ENCODE measurements at regions not wholly inside any gene's neighbourhood (a gene's known extent, or its start where the extent isn't known, plus 50 kb on each side); places are given as distances from the start of the nearest gene placed in this dataset.

- DNase-seq: no peak
- no peak for ATAC-seq
- Histone ChIP-seq H3K4me1 (no peaks in the 10 kb centered on the region), H3K27ac (no peak overlapping the region), H3K4me3 (no peak overlapping the region), H3K9me3 (peaks cover 0 to 12% (median 0%) of the 10 kb centered on the region in 12 donors), H3K36me3 (no peaks in the 10 kb centered on the region), H3K27me3 (no peaks in the 10 kb centered on the region)
- whole genome bisulfite sequencing, 4 donors: 51 to 63% (median 52%) methylated on average over 2 of the region's 2 CpGs
- TF ChIP-seq, protein P1, sequence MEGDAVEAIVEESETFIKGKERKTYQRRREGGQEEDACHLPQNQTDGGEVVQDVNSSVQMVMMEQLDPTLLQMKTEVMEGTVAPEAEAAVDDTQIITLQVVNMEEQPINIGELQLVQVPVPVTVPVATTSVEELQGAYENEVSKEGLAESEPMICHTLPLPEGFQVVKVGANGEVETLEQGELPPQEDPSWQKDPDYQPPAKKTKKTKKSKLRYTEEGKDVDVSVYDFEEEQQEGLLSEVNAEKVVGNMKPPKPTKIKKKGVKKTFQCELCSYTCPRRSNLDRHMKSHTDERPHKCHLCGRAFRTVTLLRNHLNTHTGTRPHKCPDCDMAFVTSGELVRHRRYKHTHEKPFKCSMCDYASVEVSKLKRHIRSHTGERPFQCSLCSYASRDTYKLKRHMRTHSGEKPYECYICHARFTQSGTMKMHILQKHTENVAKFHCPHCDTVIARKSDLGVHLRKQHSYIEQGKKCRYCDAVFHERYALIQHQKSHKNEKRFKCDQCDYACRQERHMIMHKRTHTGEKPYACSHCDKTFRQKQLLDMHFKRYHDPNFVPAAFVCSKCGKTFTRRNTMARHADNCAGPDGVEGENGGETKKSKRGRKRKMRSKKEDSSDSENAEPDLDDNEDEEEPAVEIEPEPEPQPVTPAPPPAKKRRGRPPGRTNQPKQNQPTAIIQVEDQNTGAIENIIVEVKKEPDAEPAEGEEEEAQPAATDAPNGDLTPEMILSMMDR (IDR thresholded peaks at IDR 0.05): no peak
- TF ChIP-seq POLR2A (IDR thresholded peaks at IDR 0.05): no peak
- intact Hi-C loops (cut with DNase I): no loop called here
These were observed 1160.2 kb upstream of the ADGRL3 start for GRCh38 chr4:60039908-60040307.

GRCh38 chr4:60042231-60042652, 1157.9 kb upstream of the ADGRL3 start:
- ATAC-seq: peak in 1 of 4 donors; percentile 31
- intact Hi-C loops (cut with DNase I): no loop called here
- H3K9me3 ChIP-seq: peaks cover 0 to 12% (median 0%) of the 10 kb centered on the region in 12 donors

GRCh38 chr4:60042941-60043340, 1157.2 kb upstream of the ADGRL3 start:
- 55 to 70% (median 65%) methylated on average over 2 of the region's 2 CpGs for WGBS, 4 donors

More at GRCh38 chr4:60042231-60042652, 1157.9 kb upstream of the ADGRL3 start:
- peak in 1 of 5 donors; percentile 23 for DNase-seq
- Histone ChIP-seq H3K4me1 (no peaks in the 10 kb centered on the region), H3K36me3 (no peaks in the 10 kb centered on the region), H3K27ac (no peak overlapping the region), H3K27me3 (no peaks in the 10 kb centered on the region), H3K4me3 (no peak overlapping the region)
- 91 to 94% (median 93%) methylated on average over 5 to 15 of the region's 15 CpGs for WGBS, 4 donors
- TF ChIP-seq POLR2A (IDR thresholded peaks at IDR 0.05): no peak
- TF ChIP-seq, protein P1 (IDR thresholded peaks at IDR 0.05): no peak

DNA sequence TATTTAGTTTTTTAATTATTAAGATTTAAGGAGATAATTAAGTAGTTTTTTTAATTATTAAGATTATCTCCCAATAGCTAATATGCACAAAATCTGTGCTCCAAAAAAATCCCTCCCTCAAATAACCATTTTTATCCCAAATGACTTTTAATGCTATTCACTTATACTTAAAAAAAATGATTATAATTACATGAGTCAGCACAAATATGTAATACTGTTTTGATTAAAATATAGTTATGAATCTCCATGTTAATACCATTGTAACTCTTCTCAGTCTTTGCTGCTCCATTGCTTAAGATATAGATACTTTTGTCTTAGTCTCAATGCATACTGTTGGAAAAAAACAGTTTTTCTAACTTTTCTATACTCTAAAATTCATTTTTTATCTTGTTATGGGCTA, 1121.1 kb upstream of the ADGRL3 start:
- intact Hi-C loops (cut with DNase I): no loop called here
- no peaks in the 10 kb centered on the region for H3K4me1 ChIP-seq
- no peaks in the 10 kb centered on the region for H3K9me3 ChIP-seq
- DNase-seq (no peak), ATAC-seq (no peak)
- TF ChIP-seq POLR2A (IDR thresholded peaks at IDR 0.05): no peak
- H3K4me3 ChIP-seq: no peak overlapping the region
- no peak overlapping the region for H3K27ac ChIP-seq
- no peaks in the 10 kb centered on the region for H3K27me3 ChIP-seq
- no peaks in the 10 kb centered on the region for H3K36me3 ChIP-seq

More at GRCh38 chr4:60042941-60043340, 1157.2 kb upstream of the ADGRL3 start:
- Histone ChIP-seq H3K36me3 (no peaks in the 10 kb centered on the region), H3K4me1 (no peaks in the 10 kb centered on the region), H3K27me3 (no peaks in the 10 kb centered on the region), H3K9me3 (peaks cover 0 to 12% (median 0%) of the 10 kb centered on the region in 12 donors), H3K27ac (no peak overlapping the region), H3K4me3 (no peak overlapping the region)
- intact Hi-C loops (cut with DNase I): no loop called here
- DNase-seq: no peak
- no peak for ATAC-seq
- TF ChIP-seq, protein P1 (IDR thresholded peaks at IDR 0.05): no peak
- TF ChIP-seq POLR2A (IDR thresholded peaks at IDR 0.05): no peak

DNA sequence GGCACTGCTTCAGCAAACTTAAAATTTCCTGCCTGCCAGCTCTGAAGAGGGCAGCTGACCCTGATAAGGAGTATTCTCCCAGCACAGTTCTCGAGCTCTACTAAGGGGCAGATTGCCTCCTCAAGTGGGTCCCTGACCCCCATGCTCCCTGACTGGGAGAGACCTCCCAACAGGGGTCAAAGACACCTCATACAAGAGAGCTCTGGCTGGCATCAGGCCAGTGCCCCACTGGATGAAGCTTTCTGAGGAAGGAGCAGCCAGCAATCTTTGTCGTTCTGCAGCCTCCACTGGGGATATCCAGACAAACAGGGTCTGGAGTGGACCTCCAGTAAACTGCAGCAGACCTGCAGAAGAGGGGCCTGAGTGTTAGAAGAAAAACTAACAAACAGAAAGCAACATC, 1118.3 kb upstream of the ADGRL3 start:
- Histone ChIP-seq H3K4me3 (no peak overlapping the region), H3K36me3 (no peaks in the 10 kb centered on the region), H3K4me1 (no peaks in the 10 kb centered on the region), H3K27ac (no peak overlapping the region), H3K9me3 (no peaks in the 10 kb centered on the region), H3K27me3 (no peaks in the 10 kb centered on the region)
- WGBS, 4 donors: 29 to 64% (median 46%) methylated on average over 2 of the region's 2 CpGs
- intact Hi-C loops (cut with DNase I): no loop called here
- no peak for TF ChIP-seq POLR2A (IDR thresholded peaks at IDR 0.05)
- TF ChIP-seq, protein P1 (IDR thresholded peaks at IDR 0.05): no peak
- no peak for ATAC-seq
- DNase-seq: no peak

All from heart left ventricle (tissue), 16 donors.